T-cell (primary cell): ENCODE measurements at regions not wholly inside any gene's neighbourhood (a gene's known extent, or its start where the extent isn't known, plus 50 kb on each side); places are given as distances from the start of the nearest gene placed in this dataset.

Experiments used
- ATAC-seq, 4 experiments: fragments of 200-7000 bp in 3 of 4; fragments of 150-1000 bp in 1 of 4; cut with Tn5 transposase; replicated peaks in 1 of 4; 1 replicate in 3 of 4; 2 replicates in 1 of 4; pipeline ENCODE4 v1.10.0; 2021; ENCODE audit warnings: moderate library complexity in 3 of 4, mild to moderate bottlenecking in 2 of 4, moderate number of reproducible peaks in 1 of 4
- CTCF ChIA-PET, 2 donors: fragments of 300-600 bp; sonication (Branson Sonifier 250); formaldehyde crosslinking; loops; one replicate each; lab custom pipeline; 2022; ENCODE audit warnings: antibody characterized with exemption in 2 of 2; lab: Charles Lee
- POLR2A ChIA-PET, 2 donors: fragments of 300-600 bp; sonication (Branson Sonifier 250); formaldehyde crosslinking; loops; one replicate each; lab custom pipeline; 2022; ENCODE audit warnings: antibody characterized with exemption in 2 of 2; lab: Charles Lee
- DNase-seq, 35 experiments: peaks; one replicate each; pipeline versions ENCODE4 v3.0.0 to v3.0.0-alpha.2; 2013 to 2023
- H3K27ac ChIP-seq: one replicate; pipeline ENCODE4 v1.5.1; 2013; ENCODE audit warnings: low read length
- H3K27me3 ChIP-seq, 2 experiments: replicated peaks in 1 of 2; 1 replicate in 1 of 2; 2 replicates in 1 of 2; pipeline versions ENCODE4 v1.6.1 to v1.7.0; 2013; ENCODE audit warnings: low read length in 1 of 2, mixed read lengths in 1 of 2; ENCODE audit not compliant: control insufficient read depth in 2 of 2, insufficient read depth in 2 of 2; ENCODE audit errors: extremely low read depth in 1 of 2
- H3K36me3 ChIP-seq, 2 donors: 1 replicate in 1 of 2; 2 replicates in 1 of 2; pipeline versions ENCODE4 v1.6.1 to v1.7.0; 2013; ENCODE audit warnings: low read length in 1 of 2; ENCODE audit not compliant: control insufficient read depth in 2 of 2, insufficient read depth in 1 of 2; ENCODE audit errors: extremely low read depth in 1 of 2
- H3K4me1 ChIP-seq, 2 experiments: 1 replicate in 1 of 2; 2 replicates in 1 of 2; pipeline versions ENCODE4 v1.6.1 to v1.7.0; 2013; ENCODE audit warnings: low read length in 2 of 2, mixed read lengths in 1 of 2; ENCODE audit not compliant: insufficient read depth in 2 of 2, control insufficient read depth in 1 of 2; ENCODE audit errors: extremely low read depth in 1 of 2
- H3K4me3 ChIP-seq, 2 donors: 1 replicate in 1 of 2; 2 replicates in 1 of 2; pipeline versions ENCODE4 v1.5.1 to v1.7.0; 2013; ENCODE audit warnings: mild to moderate bottlenecking in 2 of 2, low read length in 1 of 2, moderate library complexity in 1 of 2; ENCODE audit not compliant: control insufficient read depth in 1 of 2; ENCODE audit errors: extremely low read depth in 1 of 2
- H3K9me3 ChIP-seq: 2 replicates; pipeline ENCODE4 v1.7.0; 2013
- H3K27ac Mint-ChIP-seq, 2 donors: one replicate each; pipeline ENCODE4 v1.8.0; 2020 to 2021; ENCODE audit warnings: mild to moderate bottlenecking in 2 of 2, mixed read lengths in 2 of 2
- H3K27me3 Mint-ChIP-seq, 2 donors: one replicate each; pipeline ENCODE4 v1.8.0; 2021 to 2022; ENCODE audit warnings: mixed read lengths in 2 of 2
- H3K36me3 Mint-ChIP-seq: one replicate; pipeline ENCODE4 v1.8.0; 2021; ENCODE audit warnings: mixed read lengths
- H3K4me1 Mint-ChIP-seq, 3 donors: one replicate each; pipeline ENCODE4 v1.8.0; 2020 to 2022; ENCODE audit warnings: mixed read lengths in 3 of 3, mild to moderate bottlenecking in 1 of 3
- H3K4me3 Mint-ChIP-seq, 3 donors: one replicate each; pipeline ENCODE4 v1.8.0; 2020 to 2022; ENCODE audit warnings: mild to moderate bottlenecking in 3 of 3, mixed read lengths in 3 of 3, moderate library complexity in 3 of 3
- H3K9me3 Mint-ChIP-seq, 3 donors: one replicate each; pipeline ENCODE4 v1.8.0; 2020 to 2022; ENCODE audit warnings: mixed read lengths in 3 of 3
- WGBS: methylation state at CpG from one replicate; pipeline ENCODE4 v1.1.5; 2013; ENCODE audit warnings: missing lambda C conversion rate; ENCODE audit not compliant: insufficient coverage; 5-methylcytosine and 5-hydroxymethylcytosine counted together

DNA sequence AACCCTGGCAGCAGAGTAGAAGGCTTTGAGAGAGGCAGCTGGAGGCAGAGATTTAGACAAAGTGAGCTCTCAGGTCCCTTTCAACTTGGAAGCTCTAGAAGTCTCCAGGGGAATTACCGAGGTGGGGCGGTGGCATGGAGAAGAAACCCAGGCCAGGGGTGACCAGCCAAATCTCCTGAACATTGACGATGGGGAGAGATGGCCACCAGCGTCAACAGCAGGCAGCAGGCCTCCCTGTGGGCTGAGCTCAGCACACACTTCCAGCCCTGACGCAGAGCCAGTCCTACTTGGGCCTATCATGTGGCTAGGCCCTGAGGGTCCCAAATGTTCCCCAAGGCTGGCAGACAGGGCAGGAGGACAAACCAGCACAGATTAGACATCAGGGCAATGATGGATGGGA, 187.8 kb downstream of the BCOR start:
- Histone ChIP-seq H3K27me3 (no peaks in the 10 kb centered on the region), H3K9me3 (no peaks in the 10 kb centered on the region), H3K36me3 (no peaks in the 10 kb centered on the region), H3K27ac (no peak overlapping the region), H3K4me1 (no peaks in the 10 kb centered on the region), H3K4me3 (no peak overlapping the region)
- Mint-ChIP-seq H3K27ac (no peak overlapping the region), H3K4me1 (peaks cover 0 to 5% (median 0%) of the 10 kb centered on the region in 3 donors), H3K9me3 (no peaks in the 10 kb centered on the region), H3K4me3 (no peak overlapping the region), H3K27me3 (peaks cover 0 to 10% of the 10 kb centered on the region in 2 donors), H3K36me3 (no peaks in the 10 kb centered on the region)
- POLR2A ChIA-PET, result no interaction called here
- CTCF ChIA-PET, result no interaction called here
- ATAC-seq (no peak), DNase-seq (no peak)
- WGBS, result 92% methylated on average over 4 of the region's 5 CpGs

GRCh38 chrX:39910651-39911050, 187.1 kb downstream of the BCOR start:
- Histone ChIP-seq H3K27ac (no peak overlapping the region), H3K27me3 (no peaks in the 10 kb centered on the region), H3K4me1 (no peaks in the 10 kb centered on the region), H3K36me3 (no peaks in the 10 kb centered on the region), H3K9me3 (no peaks in the 10 kb centered on the region), H3K4me3 (no peak overlapping the region)
- no peak for ATAC-seq
- Mint-ChIP-seq H3K9me3 (no peaks in the 10 kb centered on the region), H3K4me3 (no peak overlapping the region), H3K36me3 (no peaks in the 10 kb centered on the region), H3K27ac (no peak overlapping the region), H3K4me1 (peaks cover 0 to 5% (median 0%) of the 10 kb centered on the region in 3 donors), H3K27me3 (peaks cover 0 to 10% of the 10 kb centered on the region in 2 donors)
- 92% methylated on average over 15 of the region's 17 CpGs for WGBS
- ChIA-PET CTCF (no interaction called here), POLR2A (no interaction called here)
- no peak for DNase-seq

GRCh38 chrX:39911278-39911897, 186.4 kb downstream of the BCOR start:
- no peak overlapping the region for H3K27ac ChIP-seq

DNA sequence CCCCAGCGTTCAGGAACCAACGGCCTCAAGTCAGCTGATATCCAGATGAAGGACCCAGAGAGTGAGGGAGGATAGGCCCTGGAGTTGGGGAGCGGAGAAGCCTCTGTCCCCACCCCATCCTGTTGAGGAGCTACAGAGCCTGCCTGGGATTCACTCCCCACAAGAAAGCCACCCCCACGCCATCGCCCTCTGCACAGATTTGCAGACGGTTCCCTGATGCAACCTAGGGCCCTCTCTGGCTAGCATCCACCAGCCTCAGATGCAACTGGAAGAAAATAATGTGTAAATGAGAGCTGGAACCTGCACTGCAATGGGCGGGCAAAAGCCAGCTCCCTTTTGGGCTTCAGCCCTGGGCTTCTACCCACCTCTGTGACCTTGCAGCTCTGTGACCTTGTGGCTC, 185.6 kb downstream of the BCOR start:
- Histone ChIP-seq H3K4me1 (no peaks in the 10 kb centered on the region), H3K27me3 (no peaks in the 10 kb centered on the region), H3K4me3 (no peak overlapping the region), H3K36me3 (no peaks in the 10 kb centered on the region), H3K9me3 (no peaks in the 10 kb centered on the region), H3K27ac (no peak overlapping the region)
- Mint-ChIP-seq H3K4me1 (peaks cover 0 to 5% (median 0%) of the 10 kb centered on the region in 3 donors), H3K4me3 (no peak overlapping the region), H3K36me3 (no peaks in the 10 kb centered on the region), H3K27me3 (peaks cover 0 to 10% of the 10 kb centered on the region in 2 donors), H3K27ac (no peak overlapping the region), H3K9me3 (no peaks in the 10 kb centered on the region)
- DNase-seq (no peak), ATAC-seq (no peak)
- ChIA-PET CTCF (no interaction called here), POLR2A (no interaction called here)
- 100% methylated on average over 1 of the region's 7 CpGs for WGBS

More at GRCh38 chrX:39911278-39911897, 186.4 kb downstream of the BCOR start:
- ATAC-seq, result no peak
- Mint-ChIP-seq H3K4me1 (peaks cover 0 to 5% (median 0%) of the 10 kb centered on the region in 3 donors), H3K36me3 (no peaks in the 10 kb centered on the region), H3K27ac (no peak overlapping the region), H3K27me3 (peaks cover 0 to 10% of the 10 kb centered on the region in 2 donors), H3K9me3 (no peaks in the 10 kb centered on the region), H3K4me3 (no peak overlapping the region)
- Histone ChIP-seq H3K4me1 (no peaks in the 10 kb centered on the region), H3K4me3 (no peak overlapping the region), H3K9me3 (no peaks in the 10 kb centered on the region), H3K36me3 (no peaks in the 10 kb centered on the region), H3K27me3 (no peaks in the 10 kb centered on the region)
- POLR2A ChIA-PET, result no interaction called here
- CTCF ChIA-PET, result no interaction called here
- WGBS, result 83% methylated on average over 2 of the region's 14 CpGs
- DNase-seq, result no peak

GRCh38 chrX:39915081-39915480, 182.7 kb downstream of the BCOR start:
- H3K4me1 Mint-ChIP-seq, result no peaks in the 10 kb centered on the region
- ChIA-PET POLR2A (no interaction called here), CTCF (no interaction called here)
- Histone ChIP-seq H3K27me3 (no peaks in the 10 kb centered on the region), H3K27ac (no peak overlapping the region), H3K4me1 (no peaks in the 10 kb centered on the region), H3K36me3 (no peaks in the 10 kb centered on the region), H3K9me3 (no peaks in the 10 kb centered on the region), H3K4me3 (no peak overlapping the region)
- peaks cover 0 to 8% of the 10 kb centered on the region in 2 donors for H3K27me3 Mint-ChIP-seq
- no CpG with 5 or more reads among the region's 3 CpGs for WGBS
- ATAC-seq (no peak), DNase-seq (no peak)
- H3K27ac Mint-ChIP-seq, result no peak overlapping the region
- H3K4me3 Mint-ChIP-seq, result no peak overlapping the region
- H3K9me3 Mint-ChIP-seq, result no peaks in the 10 kb centered on the region
- H3K36me3 Mint-ChIP-seq, result no peaks in the 10 kb centered on the region

- no peak overlapping the region for H3K4me3 Mint-ChIP-seq
- Histone ChIP-seq H3K4me3 (no peak overlapping the region), H3K36me3 (no peaks in the 10 kb centered on the region), H3K9me3 (no peaks in the 10 kb centered on the region), H3K27me3 (no peaks in the 10 kb centered on the region), H3K4me1 (no peaks in the 10 kb centered on the region), H3K27ac (no peak overlapping the region)
- POLR2A ChIA-PET, result no interaction called here
- H3K4me1 Mint-ChIP-seq, result no peaks in the 10 kb centered on the region
- CTCF ChIA-PET, result no interaction called here
- no peak overlapping the region for H3K27ac Mint-ChIP-seq
- no peaks in the 10 kb centered on the region for H3K9me3 Mint-ChIP-seq
- WGBS, result no CpG with 5 or more reads among the region's 12 CpGs
- DNase-seq (no peak), ATAC-seq (no peak)
- no peaks in the 10 kb centered on the region for H3K36me3 Mint-ChIP-seq
- peaks cover 0 to 8% of the 10 kb centered on the region in 2 donors for H3K27me3 Mint-ChIP-seq
Measured at GRCh38 chrX:39915596-39915995, 182.2 kb downstream of the BCOR start.

- WGBS, result no CpG with 5 or more reads among the region's 2 CpGs
- Histone ChIP-seq H3K9me3 (no peaks in the 10 kb centered on the region), H3K27me3 (no peaks in the 10 kb centered on the region), H3K4me3 (no peak overlapping the region), H3K36me3 (no peaks in the 10 kb centered on the region), H3K4me1 (no peaks in the 10 kb centered on the region), H3K27ac (no peak overlapping the region)
- Mint-ChIP-seq H3K4me1 (no peaks in the 10 kb centered on the region), H3K9me3 (no peaks in the 10 kb centered on the region), H3K36me3 (no peaks in the 10 kb centered on the region), H3K27me3 (peaks cover 0 to 7% of the 10 kb centered on the region in 2 donors), H3K4me3 (no peak overlapping the region), H3K27ac (no peak overlapping the region)
- DNase-seq (no peak), ATAC-seq (no peak)
- POLR2A ChIA-PET, result no interaction called here
- CTCF ChIA-PET, result no interaction called here
Measured at GRCh38 chrX:39921838-39922237, 175.9 kb downstream of the BCOR start.
